ENCODE measurements at regions not wholly inside any gene's neighbourhood (a gene's known extent, or its start where the extent isn't known, plus 50 kb on each side); places are given as distances from the start of the nearest gene placed in this dataset.
"Not testable (repeated sequence)": the region's sequence is repeated elsewhere in the genome, so short reads cannot be mapped to it uniquely, and the experiment has no call there.

DNA sequence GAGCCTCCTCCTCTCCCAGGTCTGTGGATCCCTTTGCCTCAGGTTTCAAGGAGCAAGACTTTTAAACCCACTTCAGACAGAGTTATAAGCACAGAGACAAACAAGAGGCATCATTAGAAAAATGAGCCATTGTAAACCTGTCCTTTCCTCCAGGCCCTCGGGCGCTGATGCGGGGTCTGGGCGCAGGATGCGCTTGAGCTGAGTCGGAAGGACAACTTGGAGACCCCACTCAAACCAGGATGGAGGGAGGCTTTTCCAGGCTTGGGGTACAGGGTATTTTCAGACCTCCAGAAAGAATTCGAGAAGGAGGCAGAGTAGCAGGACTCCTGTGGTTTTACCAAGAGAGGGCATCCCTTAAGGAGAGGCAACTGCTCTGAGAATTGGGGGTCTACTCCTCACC, 155.6 kb downstream of the NUFIP1 start:
- Histone ChIP-seq H3K36me3 (ENCODE audit: control insufficient read depth, insufficient read depth, low read length) (no peaks in the 10 kb centered on the region), H3K27me3 (replicated peaks; ENCODE audit: control insufficient read depth, insufficient read depth, low read length) (no peaks in the 10 kb centered on the region), H3K4me3 (replicated peaks; ENCODE audit: low read depth, low read length) (no peak overlapping the region)
- TF ChIP-seq, protein P1, sequence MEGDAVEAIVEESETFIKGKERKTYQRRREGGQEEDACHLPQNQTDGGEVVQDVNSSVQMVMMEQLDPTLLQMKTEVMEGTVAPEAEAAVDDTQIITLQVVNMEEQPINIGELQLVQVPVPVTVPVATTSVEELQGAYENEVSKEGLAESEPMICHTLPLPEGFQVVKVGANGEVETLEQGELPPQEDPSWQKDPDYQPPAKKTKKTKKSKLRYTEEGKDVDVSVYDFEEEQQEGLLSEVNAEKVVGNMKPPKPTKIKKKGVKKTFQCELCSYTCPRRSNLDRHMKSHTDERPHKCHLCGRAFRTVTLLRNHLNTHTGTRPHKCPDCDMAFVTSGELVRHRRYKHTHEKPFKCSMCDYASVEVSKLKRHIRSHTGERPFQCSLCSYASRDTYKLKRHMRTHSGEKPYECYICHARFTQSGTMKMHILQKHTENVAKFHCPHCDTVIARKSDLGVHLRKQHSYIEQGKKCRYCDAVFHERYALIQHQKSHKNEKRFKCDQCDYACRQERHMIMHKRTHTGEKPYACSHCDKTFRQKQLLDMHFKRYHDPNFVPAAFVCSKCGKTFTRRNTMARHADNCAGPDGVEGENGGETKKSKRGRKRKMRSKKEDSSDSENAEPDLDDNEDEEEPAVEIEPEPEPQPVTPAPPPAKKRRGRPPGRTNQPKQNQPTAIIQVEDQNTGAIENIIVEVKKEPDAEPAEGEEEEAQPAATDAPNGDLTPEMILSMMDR (IDR thresholded peaks at IDR 0.05; ENCODE audit: insufficient read depth, low read length, poor library complexity, severe bottlenecking) = no peak
- DNase-seq (ENCODE audit: extremely low read depth, insufficient read length) = no peak

DNA sequence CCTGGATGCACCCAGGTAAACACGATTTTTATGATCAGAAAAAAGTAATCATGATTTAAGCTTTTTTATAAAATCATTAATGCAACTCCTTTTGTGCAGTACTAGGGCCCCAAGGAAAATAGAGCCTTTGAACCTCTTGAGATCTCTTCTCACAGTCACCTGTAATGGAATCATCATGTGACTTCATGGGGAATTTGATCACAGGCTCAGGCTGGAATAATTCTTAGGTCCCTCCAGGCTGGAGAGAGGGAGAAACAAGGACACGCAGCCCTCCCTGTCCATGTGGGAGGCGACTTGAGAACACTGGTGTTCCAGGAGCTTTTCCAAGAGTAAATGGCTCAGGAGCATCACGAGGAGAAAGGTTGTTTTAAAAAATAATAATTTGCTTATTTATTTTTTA, 156.1 kb downstream of the NUFIP1 start:
- DNase-seq (ENCODE audit: extremely low read depth, insufficient read length) = no peak
- Histone ChIP-seq H3K27me3 (replicated peaks; ENCODE audit: control insufficient read depth, insufficient read depth, low read length) (no peaks in the 10 kb centered on the region), H3K4me3 (replicated peaks; ENCODE audit: low read depth, low read length) (no peak overlapping the region), H3K36me3 (ENCODE audit: control insufficient read depth, insufficient read depth, low read length) (no peaks in the 10 kb centered on the region)
- TF ChIP-seq, protein P1 (IDR thresholded peaks at IDR 0.05; ENCODE audit: insufficient read depth, low read length, poor library complexity, severe bottlenecking) = no peak

DNA sequence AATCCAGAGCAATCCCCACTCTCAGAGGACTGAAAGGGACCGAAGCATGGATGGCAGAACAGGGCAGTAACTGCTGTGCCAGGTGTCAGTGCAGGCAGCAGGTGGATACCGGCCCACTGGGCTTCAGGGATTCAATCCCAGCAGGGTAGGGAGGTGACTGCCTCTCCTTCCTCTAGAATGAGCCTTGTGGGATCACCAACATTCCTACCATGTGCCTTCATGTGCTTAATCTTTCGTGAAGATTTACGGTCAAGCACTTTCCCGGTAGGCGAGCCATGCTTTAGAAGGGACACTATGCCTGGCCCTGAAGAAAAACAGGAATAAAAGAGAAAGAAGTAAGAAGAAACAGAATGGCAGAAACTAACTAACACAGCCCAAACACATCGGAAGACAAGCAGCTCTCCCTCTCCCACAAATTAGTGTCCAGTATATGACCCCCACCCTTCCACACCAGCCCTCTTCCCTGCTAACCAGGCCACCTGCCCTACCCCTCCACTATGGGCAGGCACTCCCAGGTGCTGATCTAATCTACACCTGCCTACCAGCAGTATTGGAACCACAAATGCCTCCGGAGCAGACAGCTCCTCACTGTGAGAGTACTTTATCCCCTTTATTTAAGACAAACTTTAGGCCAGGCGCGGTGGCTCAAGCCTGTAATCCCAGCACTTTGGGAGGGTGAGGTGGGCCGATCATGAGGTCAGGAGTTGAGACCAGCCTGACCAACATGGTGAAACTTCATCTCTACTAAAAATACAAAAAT, 162.5 kb downstream of the NUFIP1 start:
- Histone ChIP-seq H3K36me3 (ENCODE audit: control insufficient read depth, insufficient read depth, low read length) (no peaks in the 10 kb centered on the region), H3K4me3 (replicated peaks; ENCODE audit: low read depth, low read length) (no peak overlapping the region), H3K27me3 (replicated peaks; ENCODE audit: control insufficient read depth, insufficient read depth, low read length) (peaks cover 2% of the 10 kb centered on the region; the same call in 1 of the 2 replicates)
- TF ChIP-seq, protein P1 (IDR thresholded peaks at IDR 0.05; ENCODE audit: insufficient read depth, low read length, poor library complexity, severe bottlenecking) = no peak
- no peak for DNase-seq (ENCODE audit: extremely low read depth, insufficient read length)

DNA sequence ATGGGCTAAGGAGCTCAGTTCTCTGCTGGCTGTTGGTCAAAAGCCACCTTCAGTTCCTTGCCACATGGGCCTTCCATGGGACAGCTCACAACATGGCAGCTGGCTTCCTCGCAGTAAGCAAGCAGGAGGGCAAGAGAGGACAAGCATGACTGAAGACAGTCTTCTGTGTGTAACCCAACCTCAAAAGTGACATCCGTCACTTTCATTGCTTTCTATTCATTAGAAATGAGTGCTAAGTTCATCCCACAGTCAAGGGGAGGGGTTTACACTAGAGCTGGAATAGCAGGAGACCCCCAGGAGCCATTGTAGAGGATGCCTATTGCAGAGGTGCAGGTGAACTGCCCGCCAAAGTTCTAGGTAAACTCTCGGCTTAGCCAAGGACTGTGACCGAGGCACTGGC, 163.3 kb downstream of the NUFIP1 start:
- Histone ChIP-seq H3K27me3 (replicated peaks; ENCODE audit: control insufficient read depth, insufficient read depth, low read length) (peaks cover 2% of the 10 kb centered on the region; the same call in 1 of the 2 replicates), H3K4me3 (replicated peaks; ENCODE audit: low read depth, low read length) (no peak overlapping the region), H3K36me3 (ENCODE audit: control insufficient read depth, insufficient read depth, low read length) (no peaks in the 10 kb centered on the region)
- TF ChIP-seq, protein P1 (IDR thresholded peaks at IDR 0.05; ENCODE audit: insufficient read depth, low read length, poor library complexity, severe bottlenecking) = no peak
- DNase-seq (ENCODE audit: extremely low read depth, insufficient read length) = no peak

DNA sequence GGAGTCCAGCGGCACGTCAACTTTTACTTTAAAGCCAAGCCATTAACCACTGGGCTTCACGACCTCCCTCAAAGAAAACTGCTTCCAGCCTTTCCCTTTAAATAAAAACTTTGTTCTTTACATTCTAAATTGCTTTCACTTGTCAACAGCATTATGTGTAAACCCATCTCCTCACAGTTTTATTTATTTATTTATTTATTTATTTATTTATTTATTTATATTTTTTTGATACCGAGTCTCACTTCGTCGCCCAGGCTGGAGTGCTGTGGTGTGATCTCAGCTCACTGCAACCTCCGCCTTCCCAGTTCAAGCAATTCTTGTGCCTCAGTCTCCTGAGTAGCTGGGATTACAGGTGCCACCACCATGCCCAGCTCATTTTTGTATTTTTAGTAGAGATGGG, 165.7 kb downstream of the NUFIP1 start:
- not testable (repeated sequence) for DNase-seq (ENCODE audit: extremely low read depth, insufficient read length); H3K4me3 ChIP-seq (replicated peaks; ENCODE audit: low read depth, low read length); H3K36me3 ChIP-seq (ENCODE audit: control insufficient read depth, insufficient read depth, low read length); H3K27me3 ChIP-seq (replicated peaks; ENCODE audit: control insufficient read depth, insufficient read depth, low read length)

DNA sequence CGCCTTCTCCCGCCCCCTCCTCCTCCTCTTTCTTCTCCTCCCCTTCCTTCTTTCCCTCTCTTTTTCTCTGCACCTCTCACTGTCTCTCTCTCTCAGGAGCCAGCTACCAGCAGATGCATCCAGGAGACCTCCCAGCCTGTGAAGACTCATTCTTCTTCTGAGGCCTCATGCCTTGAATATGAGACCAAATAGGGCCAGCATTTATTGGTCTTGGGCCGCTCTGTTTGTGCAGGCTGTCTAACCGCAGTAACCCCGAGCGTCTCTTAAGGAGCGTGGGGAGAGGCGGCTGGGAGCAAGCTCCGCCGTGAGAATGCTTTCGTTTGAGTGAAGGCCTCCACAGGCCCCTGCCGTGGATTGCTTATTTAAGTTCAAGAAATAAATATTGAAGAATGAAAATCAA, 167.0 kb downstream of the NUFIP1 start:
- Histone ChIP-seq H3K27me3 (replicated peaks; ENCODE audit: control insufficient read depth, insufficient read depth, low read length) (peaks cover 2% of the 10 kb centered on the region; the same call in 1 of the 2 replicates), H3K36me3 (ENCODE audit: control insufficient read depth, insufficient read depth, low read length) (no peaks in the 10 kb centered on the region), H3K4me3 (replicated peaks; ENCODE audit: low read depth, low read length) (no peak overlapping the region)
- TF ChIP-seq, protein P1 (IDR thresholded peaks at IDR 0.05; ENCODE audit: insufficient read depth, low read length, poor library complexity, severe bottlenecking) = no peak
- no peak for DNase-seq (ENCODE audit: extremely low read depth, insufficient read length)

Data from GM06990 (cell line).